ENCODE measurements at regions not wholly inside any gene's neighbourhood (a gene's known extent, or its start where the extent isn't known, plus 50 kb on each side); places are given as distances from the start of the nearest gene placed in this dataset.
"Not testable (repeated sequence)": the region's sequence is repeated elsewhere in the genome, so short reads cannot be mapped to it uniquely, and the experiment has no call there.

- not testable (repeated sequence) for H3K36me3 ChIP-seq (ENCODE audit: control insufficient read depth, insufficient read depth, low read length); H3K9me3 ChIP-seq (ENCODE audit: control insufficient read depth, insufficient read depth, low read depth, low read length); H3K4me1 ChIP-seq (ENCODE audit: control insufficient read depth, insufficient read depth, low read length); H3K9ac ChIP-seq (ENCODE audit: low read length); H3K27ac ChIP-seq (ENCODE audit: low read depth, low read length); H3K27me3 ChIP-seq (ENCODE audit: control insufficient read depth, insufficient read depth, low read length); H3K4me3 ChIP-seq (ENCODE audit: low read depth, low read length)
Measured at GRCh38 chr7:121526210-121526609, 130.1 kb upstream of the FAM3C start.

GRCh38 chr7:121525155-121525819 lies 129.2 kb upstream of the FAM3C start:
- Histone ChIP-seq H3K4me1 (ENCODE audit: control insufficient read depth, insufficient read depth, low read length) (no peaks in the 10 kb centered on the region), H3K4me3 (ENCODE audit: low read depth, low read length) (no peak overlapping the region), H3K27me3 (ENCODE audit: control insufficient read depth, insufficient read depth, low read length) (no peaks in the 10 kb centered on the region), H3K36me3 (ENCODE audit: control insufficient read depth, insufficient read depth, low read length) (no peaks in the 10 kb centered on the region), H3K9ac (ENCODE audit: low read length) (no peak overlapping the region), H3K27ac (ENCODE audit: low read depth, low read length) (no peak overlapping the region), H3K9me3 (ENCODE audit: control insufficient read depth, insufficient read depth, low read depth, low read length) (no peaks in the 10 kb centered on the region)

- Histone ChIP-seq H3K9ac (ENCODE audit: low read length) (no peak overlapping the region), H3K27ac (ENCODE audit: low read depth, low read length) (no peak overlapping the region), H3K4me1 (ENCODE audit: control insufficient read depth, insufficient read depth, low read length) (no peaks in the 10 kb centered on the region), H3K4me3 (ENCODE audit: low read depth, low read length) (no peak overlapping the region), H3K9me3 (ENCODE audit: control insufficient read depth, insufficient read depth, low read depth, low read length) (0 out of 2 replicates have a peak, but pooled peaks cover 2% of the 10 kb centered on the region), H3K27me3 (ENCODE audit: control insufficient read depth, insufficient read depth, low read length) (no peaks in the 10 kb centered on the region), H3K36me3 (ENCODE audit: control insufficient read depth, insufficient read depth, low read length) (no peaks in the 10 kb centered on the region)
Measured at GRCh38 chr7:121521711-121522400, 125.7 kb upstream of the FAM3C start.

- Histone ChIP-seq H3K4me3 (ENCODE audit: low read depth, low read length) (no peak overlapping the region), H3K9ac (ENCODE audit: low read length) (no peak overlapping the region), H3K4me1 (ENCODE audit: control insufficient read depth, insufficient read depth, low read length) (no peaks in the 10 kb centered on the region), H3K9me3 (ENCODE audit: control insufficient read depth, insufficient read depth, low read depth, low read length) (0 out of 2 replicates have a peak, but pooled peaks cover 2% of the 10 kb centered on the region), H3K36me3 (ENCODE audit: control insufficient read depth, insufficient read depth, low read length) (no peaks in the 10 kb centered on the region), H3K27ac (ENCODE audit: low read depth, low read length) (no peak overlapping the region), H3K27me3 (ENCODE audit: control insufficient read depth, insufficient read depth, low read length) (no peaks in the 10 kb centered on the region)
Measured at GRCh38 chr7:121520911-121521310, 124.8 kb upstream of the FAM3C start.

- H3K27ac ChIP-seq (ENCODE audit: low read depth, low read length), result no peak overlapping the region
- no peak overlapping the region for H3K9ac ChIP-seq (ENCODE audit: low read length)
- no peak overlapping the region for H3K4me3 ChIP-seq (ENCODE audit: low read depth, low read length)
- no peaks in the 10 kb centered on the region for H3K27me3 ChIP-seq (ENCODE audit: control insufficient read depth, insufficient read depth, low read length)
- 0 out of 2 replicates have a peak, but pooled peaks cover 2% of the 10 kb centered on the region for H3K9me3 ChIP-seq (ENCODE audit: control insufficient read depth, insufficient read depth, low read depth, low read length)
- no peaks in the 10 kb centered on the region for H3K4me1 ChIP-seq (ENCODE audit: control insufficient read depth, insufficient read depth, low read length)
- no peaks in the 10 kb centered on the region for H3K36me3 ChIP-seq (ENCODE audit: control insufficient read depth, insufficient read depth, low read length)
Measured at GRCh38 chr7:121519548-121520521, 123.7 kb upstream of the FAM3C start.

GRCh38 chr7:121517591-121517990 lies 121.5 kb upstream of the FAM3C start:
- H3K4me3 ChIP-seq (ENCODE audit: low read depth, low read length), result no peak overlapping the region
- H3K27ac ChIP-seq (ENCODE audit: low read depth, low read length), result no peak overlapping the region
- no peaks in the 10 kb centered on the region; the same call in 1 of the 2 replicates for H3K4me1 ChIP-seq (ENCODE audit: control insufficient read depth, insufficient read depth, low read length)
- no peak overlapping the region for H3K9ac ChIP-seq (ENCODE audit: low read length)
- H3K27me3 ChIP-seq (ENCODE audit: control insufficient read depth, insufficient read depth, low read length), result no peaks in the 10 kb centered on the region
- 0 out of 2 replicates have a peak, but pooled peaks cover 2% of the 10 kb centered on the region for H3K9me3 ChIP-seq (ENCODE audit: control insufficient read depth, insufficient read depth, low read depth, low read length)
- no peaks in the 10 kb centered on the region for H3K36me3 ChIP-seq (ENCODE audit: control insufficient read depth, insufficient read depth, low read length)

- no peaks in the 10 kb centered on the region for H3K36me3 ChIP-seq (ENCODE audit: control insufficient read depth, insufficient read depth, low read length)
- no peaks in the 10 kb centered on the region; the same call in 1 of the 2 replicates for H3K4me1 ChIP-seq (ENCODE audit: control insufficient read depth, insufficient read depth, low read length)
- peaks cover 9% of the 10 kb centered on the region for H3K9me3 ChIP-seq (ENCODE audit: control insufficient read depth, insufficient read depth, low read depth, low read length)
- H3K4me3 ChIP-seq (ENCODE audit: low read depth, low read length), result no peak overlapping the region
- H3K27me3 ChIP-seq (ENCODE audit: control insufficient read depth, insufficient read depth, low read length), result no peaks in the 10 kb centered on the region
- no peak overlapping the region for H3K27ac ChIP-seq (ENCODE audit: low read depth, low read length)
- H3K9ac ChIP-seq (ENCODE audit: low read length), result no peak overlapping the region
Measured at GRCh38 chr7:121516821-121517220, 120.7 kb upstream of the FAM3C start.

- Histone ChIP-seq H3K4me3 (ENCODE audit: low read depth, low read length) (no peak overlapping the region), H3K4me1 (ENCODE audit: control insufficient read depth, insufficient read depth, low read length) (no peaks in the 10 kb centered on the region; the same call in 1 of the 2 replicates), H3K27ac (ENCODE audit: low read depth, low read length) (no peak overlapping the region), H3K9me3 (ENCODE audit: control insufficient read depth, insufficient read depth, low read depth, low read length) (peaks cover 17% of the 10 kb centered on the region), H3K9ac (ENCODE audit: low read length) (no peak overlapping the region), H3K27me3 (ENCODE audit: control insufficient read depth, insufficient read depth, low read length) (no peaks in the 10 kb centered on the region), H3K36me3 (ENCODE audit: control insufficient read depth, insufficient read depth, low read length) (no peaks in the 10 kb centered on the region)
Measured at GRCh38 chr7:121515630-121516401, 119.7 kb upstream of the FAM3C start.

- Histone ChIP-seq H3K27ac (ENCODE audit: low read depth, low read length) (no peak overlapping the region), H3K4me3 (ENCODE audit: low read depth, low read length) (no peak overlapping the region), H3K27me3 (ENCODE audit: control insufficient read depth, insufficient read depth, low read length) (no peaks in the 10 kb centered on the region), H3K9ac (ENCODE audit: low read length) (no peak overlapping the region), H3K4me1 (ENCODE audit: control insufficient read depth, insufficient read depth, low read length) (no peaks in the 10 kb centered on the region; the same call in 1 of the 2 replicates), H3K9me3 (ENCODE audit: control insufficient read depth, insufficient read depth, low read depth, low read length) (peaks cover 23% of the 10 kb centered on the region), H3K36me3 (ENCODE audit: control insufficient read depth, insufficient read depth, low read length) (no peaks in the 10 kb centered on the region)
Measured at GRCh38 chr7:121515229-121515628, 119.1 kb upstream of the FAM3C start.

- Histone ChIP-seq H3K27me3 (ENCODE audit: control insufficient read depth, insufficient read depth, low read length) (no peaks in the 10 kb centered on the region), H3K9me3 (ENCODE audit: control insufficient read depth, insufficient read depth, low read depth, low read length) (peaks cover 44% of the 10 kb centered on the region), H3K4me1 (ENCODE audit: control insufficient read depth, insufficient read depth, low read length) (no peaks in the 10 kb centered on the region; the same call in 1 of the 2 replicates), H3K9ac (ENCODE audit: low read length) (no peak overlapping the region), H3K4me3 (ENCODE audit: low read depth, low read length) (no peak overlapping the region), H3K36me3 (ENCODE audit: control insufficient read depth, insufficient read depth, low read length) (no peaks in the 10 kb centered on the region), H3K27ac (ENCODE audit: low read depth, low read length) (no peak overlapping the region)
Measured at GRCh38 chr7:121513105-121513504, 117.0 kb upstream of the FAM3C start.

All from HUES6 (cell line).